ENCODE measurements at regions not wholly inside any gene's neighbourhood (a gene's known extent, or its start where the extent isn't known, plus 50 kb on each side); places are given as distances from the start of the nearest gene placed in this dataset.

DNA sequence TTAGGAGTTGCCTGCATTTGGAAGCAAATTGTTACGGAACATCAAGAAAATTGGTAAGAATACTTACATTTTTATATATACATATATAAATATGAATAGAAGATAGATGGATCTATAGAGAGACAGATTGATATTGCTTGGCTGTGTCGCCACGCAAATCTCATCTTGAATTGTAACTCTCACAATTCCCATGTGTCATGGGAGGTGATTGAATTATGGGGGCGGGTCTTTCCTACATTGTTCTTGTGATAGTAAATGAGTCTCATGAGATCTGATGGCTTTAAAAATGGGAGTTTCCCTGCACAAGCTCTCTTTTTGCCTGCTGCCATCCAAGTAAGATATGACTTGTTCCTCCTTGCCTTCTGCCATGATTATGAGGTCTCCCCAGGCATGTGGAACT lies 180.8 kb upstream of the HEY2 start:
- Histone ChIP-seq H3K4me3 (ENCODE audit: low read depth, low read length, poor library complexity, severe bottlenecking) (no peak overlapping the region), H3K9me3 (ENCODE audit: low read length) (no peaks in the 10 kb centered on the region), H2AFZ (ENCODE audit: low read length) (no peak overlapping the region), H3K27ac (ENCODE audit: low read depth, low read length, poor library complexity, severe bottlenecking) (no peak overlapping the region), H3K79me2 (ENCODE audit: insufficient read depth, low read length) (no peaks in the 10 kb centered on the region), H3K4me2 (ENCODE audit: low read length) (no peak overlapping the region), H3K4me1 (ENCODE audit: insufficient read depth, low read length, severe bottlenecking) (peaks cover 17% of the 10 kb centered on the region), H3K9me2 (ENCODE audit: low read depth, low read length) (no peaks in the 10 kb centered on the region), H4K20me1 (ENCODE audit: insufficient read depth, low read length) (no peaks in the 10 kb centered on the region), H3K9ac (ENCODE audit: low read length) (no peak overlapping the region), H3K36me3 (ENCODE audit: insufficient read depth, low read length) (no peaks in the 10 kb centered on the region), H3F3A (ENCODE audit: insufficient read depth, low read length) (no peaks in the 10 kb centered on the region), H3K27me3 (ENCODE audit: insufficient read depth, low read length) (no peaks in the 10 kb centered on the region)
- no peak for TF ChIP-seq CTCF (IDR thresholded peaks at IDR 0.05; ENCODE audit: low read length)
- no peak for TF ChIP-seq EZH2 (IDR thresholded peaks at IDR 0.05; ENCODE audit: borderline replicate concordance, low read length)

GRCh38 chr6:125570526-125570925 lies 178.9 kb upstream of the HEY2 start:
- H3K4me3 ChIP-seq (ENCODE audit: low read depth, low read length, poor library complexity, severe bottlenecking): no peak overlapping the region
- H3K9me3 ChIP-seq (ENCODE audit: low read length): no peaks in the 10 kb centered on the region
- TF ChIP-seq EZH2 (IDR thresholded peaks at IDR 0.05; ENCODE audit: borderline replicate concordance, low read length): no peak
- no peak for TF ChIP-seq CTCF (IDR thresholded peaks at IDR 0.05; ENCODE audit: low read length)
- H3F3A ChIP-seq (ENCODE audit: insufficient read depth, low read length): no peaks in the 10 kb centered on the region
- H3K4me2 ChIP-seq (ENCODE audit: low read length): no peak overlapping the region
- no peak overlapping the region for H3K27ac ChIP-seq (ENCODE audit: low read depth, low read length, poor library complexity, severe bottlenecking)
- H3K9ac ChIP-seq (ENCODE audit: low read length): no peak overlapping the region
- no peak overlapping the region for H2AFZ ChIP-seq (ENCODE audit: low read length)
- H3K27me3 ChIP-seq (ENCODE audit: insufficient read depth, low read length): no peaks in the 10 kb centered on the region
- no peaks in the 10 kb centered on the region for H3K9me2 ChIP-seq (ENCODE audit: low read depth, low read length)
- H4K20me1 ChIP-seq (ENCODE audit: insufficient read depth, low read length): no peaks in the 10 kb centered on the region
- no peaks in the 10 kb centered on the region for H3K36me3 ChIP-seq (ENCODE audit: insufficient read depth, low read length)
- peaks cover 12% of the 10 kb centered on the region for H3K4me1 ChIP-seq (ENCODE audit: insufficient read depth, low read length, severe bottlenecking)
- no peaks in the 10 kb centered on the region for H3K79me2 ChIP-seq (ENCODE audit: insufficient read depth, low read length)

DNA sequence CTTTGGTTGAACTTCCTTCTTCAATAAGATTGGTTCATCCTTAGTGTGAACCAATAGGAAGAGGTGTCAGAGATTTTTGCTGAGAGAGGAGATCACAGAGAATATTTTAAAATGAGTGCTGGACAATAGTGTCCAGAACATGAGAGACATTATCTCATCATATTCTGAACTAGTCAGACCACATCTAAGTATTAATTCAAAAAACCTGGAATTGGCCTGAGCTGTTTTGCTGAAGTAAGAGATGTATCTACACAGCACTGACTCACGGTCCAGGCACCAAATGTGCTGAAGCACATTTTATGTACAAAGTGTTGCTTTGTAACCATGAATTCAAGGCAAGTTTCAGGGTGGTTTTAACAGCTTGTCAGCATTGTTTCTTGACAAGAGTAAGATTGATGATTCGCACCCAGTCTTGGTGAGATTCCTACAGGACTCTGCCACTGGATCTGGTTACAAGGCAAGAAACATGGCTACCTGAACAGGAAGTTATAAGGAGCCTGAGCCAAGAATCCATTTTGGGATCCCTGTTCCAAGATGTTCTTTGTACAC lies 178.2 kb upstream of the HEY2 start:
- H2AFZ ChIP-seq (ENCODE audit: low read length): no peak overlapping the region
- no peak overlapping the region for H3K9ac ChIP-seq (ENCODE audit: low read length)
- no peaks in the 10 kb centered on the region for H3K36me3 ChIP-seq (ENCODE audit: insufficient read depth, low read length)
- H3K4me1 ChIP-seq (ENCODE audit: insufficient read depth, low read length, severe bottlenecking): peaks cover 12% of the 10 kb centered on the region
- H3K4me3 ChIP-seq (ENCODE audit: low read depth, low read length, poor library complexity, severe bottlenecking): no peak overlapping the region
- TF ChIP-seq CTCF (IDR thresholded peaks at IDR 0.05; ENCODE audit: low read length): no peak
- TF ChIP-seq EZH2 (IDR thresholded peaks at IDR 0.05; ENCODE audit: borderline replicate concordance, low read length): no peak
- no peaks in the 10 kb centered on the region for H3K79me2 ChIP-seq (ENCODE audit: insufficient read depth, low read length)
- H3K4me2 ChIP-seq (ENCODE audit: low read length): no peak overlapping the region
- no peaks in the 10 kb centered on the region for H3K9me2 ChIP-seq (ENCODE audit: low read depth, low read length)
- H3F3A ChIP-seq (ENCODE audit: insufficient read depth, low read length): no peaks in the 10 kb centered on the region
- H3K27ac ChIP-seq (ENCODE audit: low read depth, low read length, poor library complexity, severe bottlenecking): no peak overlapping the region
- H4K20me1 ChIP-seq (ENCODE audit: insufficient read depth, low read length): no peaks in the 10 kb centered on the region
- no peaks in the 10 kb centered on the region for H3K27me3 ChIP-seq (ENCODE audit: insufficient read depth, low read length)
- no peaks in the 10 kb centered on the region for H3K9me3 ChIP-seq (ENCODE audit: low read length)

All from OCI-LY1 (cell line).